Hepatic stellate cell (primary cell): ENCODE measurements at regions not wholly inside any gene's neighbourhood (a gene's known extent, or its start where the extent isn't known, plus 50 kb on each side); places are given as distances from the start of the nearest gene placed in this dataset.
"Not testable (repeated sequence)": the region's sequence is repeated elsewhere in the genome, so short reads cannot be mapped to it uniquely, and the experiment has no call there.

Experiments used
- DNase-seq: peaks from one replicate; pipeline ENCODE4 v3.0.0; 2011; ENCODE audit warnings: low spot score

DNA sequence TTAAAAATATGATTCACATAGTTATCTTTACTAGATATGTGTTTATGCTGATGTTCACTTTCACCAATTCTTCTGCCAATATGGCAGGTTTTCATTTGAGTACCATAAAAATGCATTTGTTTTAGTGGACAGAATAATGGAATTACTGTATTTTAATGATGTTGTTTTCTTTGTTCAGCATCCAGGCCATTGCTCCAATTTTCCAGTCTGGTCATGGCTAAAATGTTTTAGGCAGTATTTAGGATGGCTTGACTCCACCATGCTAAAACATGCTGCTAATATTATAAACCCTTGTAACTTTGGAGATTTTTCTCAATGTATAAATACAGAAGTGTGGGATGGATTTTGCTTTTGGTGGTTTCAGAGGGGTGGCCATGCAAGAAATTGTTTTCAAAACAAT, 273.0 kb upstream of the RPS23 start:
- no peak for DNase-seq

DNA sequence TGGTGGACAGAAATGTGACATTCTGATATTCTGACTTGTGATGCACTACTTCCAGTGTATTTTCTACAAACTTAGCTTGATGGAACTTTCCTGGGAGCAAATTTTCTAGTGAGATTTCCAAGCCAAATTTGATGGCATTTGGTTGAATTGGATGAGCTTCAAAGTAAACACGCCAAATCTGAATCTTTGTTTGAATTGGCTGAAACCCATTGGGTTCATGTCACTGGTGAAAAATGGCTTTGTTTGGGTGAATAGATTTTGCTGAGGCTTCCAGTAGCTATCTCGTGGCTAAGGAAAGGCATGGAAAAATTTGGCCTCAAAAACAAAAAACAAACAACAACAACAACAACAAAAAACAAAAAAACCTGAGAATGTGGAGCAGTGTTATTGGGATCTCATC, 271.1 kb upstream of the RPS23 start:
- DNase-seq: no peak

DNA sequence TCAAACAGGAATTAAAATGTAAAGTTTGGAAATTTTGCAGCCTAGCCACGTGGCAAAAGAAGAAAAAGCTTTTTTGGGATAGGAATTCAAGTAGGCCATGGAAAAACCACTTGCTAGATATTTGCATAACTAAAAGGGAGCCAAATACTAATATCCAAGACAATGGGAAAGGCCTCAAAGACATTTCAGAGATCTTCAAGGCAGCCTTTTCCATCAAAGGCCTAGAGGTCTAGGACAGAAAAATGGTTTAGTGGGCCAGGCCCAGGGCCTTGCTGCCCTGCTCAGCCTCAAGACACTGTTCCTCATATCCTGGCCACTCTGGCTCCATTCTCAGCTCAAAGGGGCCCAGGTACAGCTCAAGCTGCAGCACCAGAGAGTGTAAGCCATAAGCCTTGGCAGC, 265.9 kb upstream of the RPS23 start:
- DNase-seq: no peak

DNA sequence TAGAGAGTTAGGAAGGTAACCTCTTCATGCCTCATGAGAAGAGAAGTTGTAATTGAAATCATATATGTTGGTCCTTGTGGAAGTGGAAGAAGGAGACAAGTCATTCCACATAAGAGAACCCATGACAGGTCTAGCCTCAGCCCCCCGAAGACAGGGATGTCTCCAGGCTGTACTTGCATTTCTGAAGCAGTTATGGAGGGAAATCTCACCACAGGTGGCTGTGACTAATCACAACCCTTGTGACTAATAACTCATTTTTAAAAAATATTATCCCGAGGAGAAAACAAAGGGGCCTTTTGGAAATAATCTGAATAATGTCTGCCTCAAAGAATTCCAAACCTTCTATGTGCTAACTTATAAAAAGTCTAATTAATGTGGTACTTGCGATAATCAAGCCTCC, 262.1 kb upstream of the RPS23 start:
- no peak for DNase-seq

DNA sequence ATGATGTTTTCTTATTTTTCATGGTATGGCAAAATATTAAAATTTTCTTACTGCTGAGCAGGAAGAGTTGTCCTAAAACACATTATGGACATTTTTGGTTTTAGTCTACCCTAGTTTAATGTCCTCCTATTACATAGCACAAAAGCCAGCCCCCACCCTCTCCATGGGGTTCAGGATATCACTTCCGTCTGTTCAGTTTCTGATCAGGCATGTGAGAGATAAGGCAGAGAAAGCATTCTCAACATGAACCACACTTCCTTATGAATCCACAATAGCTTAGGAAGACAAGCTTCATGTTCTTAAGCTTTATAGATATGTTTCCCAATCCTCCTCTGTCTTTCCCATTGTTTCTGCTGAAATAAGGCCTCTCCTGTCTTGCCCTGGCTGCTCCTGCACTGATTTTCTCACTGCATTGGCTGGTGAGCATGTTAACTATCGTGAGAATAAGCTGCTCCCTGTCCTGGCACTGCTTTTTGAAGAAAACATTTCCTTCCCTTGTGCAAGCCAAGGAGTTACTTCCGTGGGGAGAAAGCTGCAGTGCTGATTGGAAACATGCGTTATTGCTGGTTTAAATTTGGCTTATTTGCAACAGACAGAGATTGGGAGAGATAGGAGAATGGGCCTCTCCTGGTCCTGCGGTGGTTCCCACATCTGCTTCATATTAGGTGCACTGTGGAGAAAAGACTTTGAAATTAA, 260.3 kb upstream of the RPS23 start:
- no peak for DNase-seq

GRCh38 chr5:82537687-82538306, 259.6 kb upstream of the RPS23 start:
- no peak for DNase-seq

GRCh38 chr5:82534986-82535385, 256.8 kb upstream of the RPS23 start:
- no peak for DNase-seq

DNA sequence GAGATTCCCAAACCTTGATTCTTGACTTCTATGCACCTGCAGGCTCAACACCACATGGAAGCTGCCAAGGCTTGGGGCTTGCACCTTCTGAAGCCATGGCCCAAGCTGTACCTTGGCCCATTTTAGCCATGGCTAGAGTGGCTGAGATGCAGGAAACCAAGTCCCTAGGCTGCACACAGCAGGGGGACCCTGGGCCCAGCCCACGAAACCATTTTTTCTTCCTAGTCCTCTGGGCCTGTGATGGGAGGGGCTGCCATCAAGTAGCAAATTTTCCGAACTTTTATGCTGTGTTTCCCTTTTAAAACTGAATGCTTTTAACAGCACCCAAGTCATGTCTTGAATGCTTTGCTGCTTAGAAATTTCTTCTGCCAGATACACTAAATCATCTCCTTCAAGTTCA, 253.9 kb upstream of the RPS23 start:
- DNase-seq: not testable (repeated sequence)

DNA sequence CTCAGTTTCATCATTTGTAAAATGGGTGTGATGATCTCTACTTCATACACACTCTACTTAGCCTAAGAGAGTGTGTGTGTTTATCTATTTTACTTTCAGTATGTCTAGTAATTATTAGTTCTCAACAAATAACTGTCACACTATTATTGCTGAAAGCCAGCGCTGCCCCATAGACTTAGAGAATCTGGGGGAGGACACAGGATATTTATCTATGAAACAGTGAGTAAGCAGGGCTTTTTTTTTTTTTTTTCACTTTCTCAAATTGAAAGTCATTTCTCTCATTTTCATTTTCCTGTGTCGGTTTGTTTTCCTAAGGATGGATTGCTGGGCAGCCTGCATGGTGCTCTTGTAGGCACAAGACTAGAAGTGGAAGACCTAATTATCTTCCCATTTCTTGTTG, 248.4 kb upstream of the RPS23 start:
- no peak for DNase-seq

DNA sequence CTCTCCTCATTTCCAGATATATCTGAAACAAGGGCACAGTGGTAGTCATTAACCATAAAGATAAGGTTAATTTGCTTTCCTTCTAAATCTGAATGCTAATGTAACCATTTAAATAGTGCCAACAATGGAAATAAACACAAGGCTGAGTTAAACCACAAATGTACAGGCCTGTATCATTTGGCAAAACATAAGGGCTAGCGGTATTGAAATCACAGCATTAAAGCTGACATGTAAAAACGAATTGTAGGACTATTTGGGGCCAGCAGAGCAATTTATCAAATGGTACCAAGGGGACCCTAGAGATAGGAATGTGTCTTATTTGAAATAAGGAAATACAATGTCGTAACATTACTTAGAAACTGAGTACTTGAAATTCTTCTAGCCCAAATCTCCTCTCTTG, 247.5 kb upstream of the RPS23 start:
- DNase-seq: no peak

GRCh38 chr5:82523633-82524032, 245.5 kb upstream of the RPS23 start:
- DNase-seq: no peak

GRCh38 chr5:82522897-82523296, 244.7 kb upstream of the RPS23 start:
- no peak for DNase-seq

GRCh38 chr5:82521431-82522051, 243.4 kb upstream of the RPS23 start:
- no peak for DNase-seq

DNA sequence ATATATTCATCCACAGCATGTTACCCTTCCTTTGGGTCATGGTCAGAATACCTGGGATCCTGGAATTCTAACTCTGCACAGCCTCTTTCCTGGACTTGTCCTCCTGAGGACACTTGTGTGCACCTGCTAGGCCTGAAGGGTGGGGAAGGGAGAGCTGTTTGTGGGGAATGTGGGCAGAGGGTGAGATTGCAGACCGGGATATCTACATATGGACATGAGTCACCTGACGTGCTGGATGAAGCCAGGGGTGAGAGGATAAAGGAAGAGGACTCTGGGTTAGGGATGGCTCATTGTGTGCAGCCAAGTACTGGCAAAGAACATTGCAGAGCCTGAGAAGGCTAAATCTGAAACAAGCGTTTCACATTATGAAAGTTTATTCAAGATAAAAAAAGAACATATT, 241.4 kb upstream of the RPS23 start:
- DNase-seq: no peak

GRCh38 chr5:82517544-82518075, 239.5 kb upstream of the RPS23 start:
- no peak for DNase-seq

GRCh38 chr5:82513738-82514137, 235.6 kb upstream of the RPS23 start:
- DNase-seq: no peak

GRCh38 chr5:82512025-82512424, 233.9 kb upstream of the RPS23 start:
- no peak for DNase-seq

DNA sequence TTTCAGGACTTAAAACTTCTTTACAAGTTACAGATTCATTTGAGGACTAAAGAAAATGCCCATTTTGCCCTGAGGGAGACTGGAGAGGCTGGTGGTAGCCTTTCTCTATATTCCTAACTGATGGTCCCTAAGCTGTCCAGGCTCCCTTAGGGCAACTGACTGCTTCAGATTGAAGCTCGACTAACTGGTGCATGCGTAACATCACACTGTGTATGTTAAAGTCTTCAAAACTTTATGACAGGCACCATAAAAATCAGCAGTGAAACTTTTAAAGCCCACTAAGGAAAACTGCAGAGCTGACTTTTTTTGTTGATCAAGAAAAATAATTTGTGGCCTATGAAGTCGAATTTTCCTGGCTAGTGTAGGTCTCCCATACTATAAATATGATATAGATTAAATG, 233.0 kb upstream of the RPS23 start:
- no peak for DNase-seq

DNA sequence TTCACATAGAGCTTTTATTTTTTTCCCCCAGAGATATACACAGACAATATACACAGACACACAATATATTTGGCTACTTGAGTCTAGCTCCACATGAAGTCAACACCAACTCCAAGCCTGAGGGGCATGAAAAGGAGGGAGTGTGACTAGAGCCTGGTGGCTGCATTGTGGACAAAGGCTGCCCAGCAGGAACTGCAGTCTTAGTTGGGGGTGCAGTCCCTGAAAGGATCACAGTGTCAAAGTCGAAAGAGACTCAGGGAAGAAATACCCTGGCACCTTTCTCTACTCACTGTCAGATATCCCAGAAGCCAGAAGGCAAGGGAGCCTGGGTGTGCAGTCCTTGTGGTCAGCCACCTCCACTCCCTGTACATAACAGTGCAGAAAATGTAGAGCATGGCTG, 231.6 kb upstream of the RPS23 start:
- no peak for DNase-seq

GRCh38 chr5:82506390-82506789, 228.2 kb upstream of the RPS23 start:
- DNase-seq: not testable (repeated sequence)

DNA sequence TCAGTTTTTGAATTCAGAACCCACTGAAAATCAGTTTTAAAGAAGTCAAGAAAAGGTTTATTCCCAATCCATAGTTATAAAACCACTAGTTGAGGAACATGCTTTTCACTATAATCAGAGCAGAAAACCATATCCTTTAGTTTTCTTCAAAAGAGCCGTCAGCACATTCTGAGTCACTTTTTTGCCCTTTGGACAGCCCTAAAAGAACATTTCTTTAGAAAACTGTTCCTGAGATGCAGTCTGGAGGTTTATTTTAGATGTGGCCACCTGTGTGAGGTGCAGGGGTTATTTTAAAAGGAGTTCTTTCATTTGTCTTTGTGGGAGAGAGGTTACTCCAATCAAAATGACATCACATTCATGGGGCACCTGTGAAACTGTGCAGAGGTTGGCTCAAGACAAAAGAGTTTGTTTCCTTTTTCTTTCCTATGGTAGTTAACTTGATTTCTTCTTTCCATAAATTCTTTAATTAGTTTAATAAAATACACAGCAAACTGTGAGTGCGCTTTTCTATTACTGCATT, 221.6 kb upstream of the RPS23 start:
- no peak for DNase-seq

DNA sequence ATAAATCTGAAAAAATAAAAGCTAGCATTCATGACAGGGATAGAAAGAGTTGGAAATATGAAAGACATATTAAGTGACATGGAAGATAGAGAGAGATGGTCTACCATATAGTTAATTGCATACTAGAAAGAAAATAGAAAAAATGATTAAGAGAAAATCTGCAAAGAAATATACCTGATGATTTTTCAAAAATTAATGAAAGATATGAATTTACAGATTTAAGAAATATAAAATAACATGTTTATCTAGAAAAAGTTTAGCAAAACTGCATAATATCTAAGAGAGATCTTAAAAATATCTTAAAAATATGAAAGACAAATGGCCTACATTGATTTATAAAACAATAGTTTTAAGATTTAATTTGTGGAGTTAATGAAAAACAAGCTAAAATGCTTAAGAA, 219.1 kb upstream of the RPS23 start:
- DNase-seq: no peak

GRCh38 chr5:82494942-82495341, 216.8 kb upstream of the RPS23 start:
- no peak for DNase-seq
